CD4-positive, alpha-beta T cell treated with Interleukin-17A for 1 hour (primary cell): ENCODE measurements at regions not wholly inside any gene's neighbourhood (a gene's known extent, or its start where the extent isn't known, plus 50 kb on each side); places are given as distances from the start of the nearest gene placed in this dataset.
"Not testable (repeated sequence)": the region's sequence is repeated elsewhere in the genome, so short reads cannot be mapped to it uniquely, and the experiment has no call there.

Source experiments
- DNase-seq: peaks from one replicate; pipeline ENCODE4 v3.0.0-alpha.2; 2020

DNA sequence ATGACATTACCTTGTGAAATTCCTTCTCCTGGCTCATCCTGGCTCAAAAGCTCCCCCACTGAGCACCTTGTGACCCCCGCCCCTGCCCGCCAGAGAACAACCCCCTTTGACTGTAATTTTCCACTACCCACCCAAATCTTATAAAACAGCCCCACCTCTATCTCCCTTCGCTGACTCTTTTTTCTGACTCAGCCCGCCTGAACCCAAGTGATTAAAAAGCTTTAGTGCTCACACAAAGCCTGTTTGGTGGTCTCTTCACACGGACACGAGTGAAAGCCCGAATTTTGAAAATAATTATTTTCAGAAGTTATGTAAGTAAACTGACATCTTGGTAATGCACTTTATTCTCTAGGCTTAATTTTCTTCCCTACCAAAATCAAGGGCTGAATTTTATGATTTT is 1305.9 kb upstream of the NRXN1 start:
- not testable (repeated sequence) for DNase-seq

DNA sequence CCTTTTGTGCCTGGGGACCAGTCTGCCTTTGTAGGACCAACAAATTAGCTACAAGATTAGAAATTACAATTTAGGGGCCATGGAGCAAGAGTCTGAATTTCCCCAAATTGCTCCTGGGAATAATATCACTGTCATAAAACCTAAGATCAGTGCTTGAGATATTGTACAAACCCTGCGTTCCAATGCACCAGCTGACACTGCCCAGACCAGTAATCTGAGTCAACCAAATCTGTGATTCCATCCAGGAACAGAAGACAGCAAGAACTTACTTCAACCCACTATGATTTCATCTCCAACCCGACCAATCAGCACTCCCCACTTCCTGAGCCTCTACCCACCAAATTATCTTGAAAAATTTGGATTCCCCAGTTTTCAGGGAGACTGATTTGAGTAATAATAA is 1305.0 kb upstream of the NRXN1 start:
- no peak for DNase-seq

DNA sequence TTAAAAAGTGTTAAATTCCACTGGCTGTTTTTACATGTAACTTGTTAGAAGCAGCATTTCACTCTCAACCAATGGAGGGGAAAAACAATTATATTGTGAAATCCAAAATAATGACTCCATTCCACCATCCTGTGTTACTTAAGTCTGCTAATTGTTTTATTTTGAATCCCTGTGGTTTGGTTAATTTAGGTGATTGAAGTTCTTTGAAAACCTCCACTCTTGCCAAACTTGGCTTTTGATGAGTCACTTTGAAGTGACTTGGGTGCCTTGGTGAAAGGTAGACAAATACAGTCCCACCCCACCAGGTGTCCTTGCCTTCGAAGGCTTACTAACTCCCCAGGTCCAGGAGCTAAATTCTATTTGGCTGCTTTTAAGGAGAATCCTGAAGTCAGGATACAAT is 1303.8 kb upstream of the NRXN1 start:
- no peak for DNase-seq

DNA sequence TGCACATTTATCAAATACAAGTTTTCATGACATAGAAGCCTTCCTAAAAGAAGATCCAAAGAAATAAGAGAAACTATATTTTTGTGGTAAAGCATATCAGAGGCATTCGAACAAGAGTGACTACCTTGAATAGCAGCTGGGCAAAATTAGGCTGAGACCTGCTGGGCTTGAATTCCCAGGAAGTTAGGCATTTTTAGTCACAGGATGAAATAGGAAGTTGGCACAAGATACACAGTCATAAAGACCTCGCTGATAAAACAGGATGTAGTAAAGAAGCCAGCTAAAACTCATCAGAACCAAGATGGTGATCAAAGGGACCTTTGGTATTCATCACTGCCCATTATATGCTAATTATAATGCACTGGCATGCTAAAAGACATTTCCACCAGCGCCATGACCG is 1302.3 kb upstream of the NRXN1 start:
- DNase-seq: no peak

DNA sequence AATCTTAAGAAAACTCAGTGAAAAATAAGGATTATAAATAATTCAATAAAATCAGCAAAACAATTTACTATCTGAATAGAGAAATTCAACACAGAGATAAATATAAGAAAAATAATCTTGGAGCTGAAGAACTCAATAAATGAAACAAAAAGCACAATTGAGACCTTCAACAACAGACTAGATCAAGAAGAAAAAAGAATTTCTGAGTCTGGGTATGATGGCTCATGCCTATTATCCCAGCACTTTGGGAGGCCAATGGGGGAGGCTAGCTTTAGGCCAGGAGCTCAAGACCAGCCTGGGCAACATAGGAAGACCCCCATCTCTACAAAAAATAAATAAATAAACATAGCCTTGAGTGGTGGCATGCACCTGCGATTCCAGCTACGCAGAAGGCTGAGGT is 1295.7 kb upstream of the NRXN1 start:
- no peak for DNase-seq

DNA sequence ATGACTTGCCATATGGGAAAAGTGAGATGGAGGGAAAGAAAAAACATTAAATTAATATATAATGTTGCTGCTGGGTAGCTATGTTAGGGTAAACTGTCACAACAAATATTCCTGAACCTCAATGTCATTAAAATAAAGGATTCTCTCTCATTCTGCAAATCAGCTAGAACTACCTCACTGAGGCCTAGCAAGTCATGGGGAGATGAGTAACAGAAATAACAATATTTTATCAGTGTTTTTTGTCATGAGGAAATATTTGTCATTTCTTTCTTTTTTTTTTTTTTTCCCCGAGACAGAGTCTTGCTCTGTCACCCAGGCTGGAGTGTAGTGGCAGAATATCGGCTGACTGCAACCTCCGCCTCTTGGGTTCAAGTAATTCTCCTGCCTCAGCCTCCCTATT is 1282.3 kb upstream of the NRXN1 start:
- DNase-seq: no peak

DNA sequence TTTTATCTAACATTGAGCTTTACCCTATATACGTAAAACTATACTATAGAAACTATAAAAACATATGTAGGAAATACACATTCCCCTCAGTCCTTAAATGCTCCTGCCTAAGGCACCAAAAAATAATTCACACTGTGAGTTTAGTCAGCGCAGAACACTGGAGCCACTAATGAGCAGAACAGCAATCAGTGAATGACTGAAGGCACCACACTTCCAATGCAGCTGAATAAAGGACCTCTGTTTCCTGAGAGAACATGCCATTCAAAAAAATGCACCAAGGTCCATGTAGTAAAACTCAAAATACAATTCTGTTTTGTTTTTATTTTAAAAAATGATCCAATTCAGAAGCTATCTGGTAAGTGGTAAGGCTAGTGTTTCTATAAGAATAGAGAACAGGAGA is 1280.6 kb upstream of the NRXN1 start:
- no peak for DNase-seq

DNA sequence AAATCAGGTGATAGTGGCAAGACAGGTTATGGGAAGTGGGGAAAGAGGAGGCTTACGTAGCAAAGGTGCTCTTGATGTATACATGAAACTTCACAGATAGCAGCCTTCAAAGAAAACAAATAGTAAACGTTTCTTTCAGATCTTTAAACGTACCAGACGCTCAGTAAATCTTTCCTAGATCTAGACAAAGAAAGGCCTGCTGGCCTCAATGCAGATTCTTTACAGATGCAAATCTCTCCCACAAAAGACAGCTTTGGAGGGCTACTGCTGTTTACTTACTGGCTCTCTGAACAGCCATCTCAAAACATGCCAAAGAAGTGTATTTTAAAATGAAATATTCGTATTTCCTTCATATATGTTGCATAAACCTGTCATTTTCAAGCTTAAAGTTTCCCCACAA is 1279.9 kb upstream of the NRXN1 start:
- DNase-seq: no peak

DNA sequence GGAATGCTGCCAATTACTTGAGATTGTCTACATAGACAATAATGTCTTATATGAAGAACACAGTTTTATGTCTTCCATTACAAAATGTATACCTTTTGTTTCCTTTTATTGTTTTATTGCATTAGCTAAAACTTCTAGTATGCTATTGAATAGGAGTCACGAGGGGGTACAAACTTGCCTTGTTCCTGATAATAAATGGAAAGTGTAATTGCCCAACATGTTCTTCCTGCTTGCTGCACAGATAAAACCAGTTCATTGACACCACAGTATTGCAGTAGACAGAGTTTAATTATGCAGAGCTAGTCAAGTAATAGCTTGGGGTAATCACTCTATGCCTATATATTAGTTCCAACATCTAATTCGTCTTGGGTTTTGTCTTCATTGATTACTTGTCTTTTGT is 1276.2 kb upstream of the NRXN1 start:
- no peak for DNase-seq

DNA sequence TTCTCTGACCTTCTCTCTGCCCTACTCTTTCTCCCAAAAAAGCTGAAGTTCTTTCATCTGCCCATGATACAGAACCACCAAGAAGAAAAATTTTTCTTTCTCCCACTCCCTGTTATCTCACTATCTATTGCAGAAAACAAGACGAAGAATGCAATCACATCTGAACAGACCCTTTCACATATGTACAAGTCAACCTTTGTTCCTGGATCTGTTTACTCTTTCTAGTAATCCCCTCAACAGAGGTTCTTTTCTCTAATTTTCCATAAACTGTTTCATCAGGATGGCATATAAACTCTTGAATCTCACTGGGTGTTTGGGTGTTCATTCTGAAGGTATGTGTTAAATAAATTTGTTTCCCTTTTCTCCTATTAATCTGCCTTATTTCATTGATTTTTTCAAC is 1262.7 kb upstream of the NRXN1 start:
- DNase-seq: no peak

DNA sequence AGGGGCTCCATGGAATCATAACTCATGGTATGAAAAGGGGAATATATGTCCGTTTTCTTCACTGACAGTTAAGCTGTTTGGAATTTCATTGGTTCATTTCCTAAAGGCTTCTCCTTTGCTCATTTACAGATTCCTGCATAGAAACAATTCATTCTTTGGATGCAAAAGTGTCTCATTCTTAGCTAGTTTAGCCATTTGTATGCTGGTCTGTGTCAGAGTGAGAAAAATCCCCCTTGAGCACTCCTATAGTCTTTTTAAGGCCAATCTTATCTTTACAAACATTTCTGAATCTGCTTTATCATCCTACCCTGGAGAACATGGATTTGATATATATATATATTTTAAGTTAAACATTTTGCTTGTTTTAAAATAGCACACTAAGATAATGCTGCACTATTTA is 1260.9 kb upstream of the NRXN1 start:
- no peak for DNase-seq

DNA sequence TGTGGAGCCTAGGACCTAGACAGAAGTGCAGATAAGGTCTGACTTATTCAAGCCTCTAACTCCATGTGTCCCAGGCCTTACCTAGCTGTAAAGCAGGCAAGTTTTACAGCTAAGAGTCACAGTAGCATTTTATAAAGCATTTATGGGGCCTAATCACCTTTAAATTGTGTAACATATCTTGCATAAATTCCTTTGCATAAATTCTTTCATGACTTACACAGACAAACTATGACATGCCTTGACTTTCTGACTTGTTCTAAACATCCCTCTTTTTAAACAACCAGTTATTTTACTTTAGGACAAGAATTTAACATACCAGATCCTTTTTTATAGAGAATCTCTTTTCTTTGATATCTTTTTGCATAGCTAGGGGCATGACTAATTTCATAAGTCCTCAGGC is 1257.8 kb upstream of the NRXN1 start:
- DNase-seq: no peak

DNA sequence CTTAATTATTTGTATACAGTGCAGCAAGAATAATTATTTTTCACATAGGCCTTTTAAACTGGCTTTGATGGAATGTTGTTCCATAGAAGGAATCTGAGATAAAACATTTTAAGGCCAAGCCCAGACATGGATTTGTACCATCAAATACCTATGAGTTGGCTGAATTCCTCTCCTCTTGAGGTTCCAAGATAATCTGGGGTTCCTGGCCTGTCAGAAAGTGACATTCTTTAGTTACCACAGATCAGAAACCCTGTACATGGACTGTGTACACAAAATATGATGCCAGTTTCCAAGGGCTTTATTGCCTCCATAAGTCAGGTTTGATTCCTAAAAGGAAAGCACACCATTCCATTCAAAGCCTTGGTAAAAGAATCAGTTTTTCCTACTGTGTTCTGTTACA is 1256.7 kb upstream of the NRXN1 start:
- DNase-seq: no peak

DNA sequence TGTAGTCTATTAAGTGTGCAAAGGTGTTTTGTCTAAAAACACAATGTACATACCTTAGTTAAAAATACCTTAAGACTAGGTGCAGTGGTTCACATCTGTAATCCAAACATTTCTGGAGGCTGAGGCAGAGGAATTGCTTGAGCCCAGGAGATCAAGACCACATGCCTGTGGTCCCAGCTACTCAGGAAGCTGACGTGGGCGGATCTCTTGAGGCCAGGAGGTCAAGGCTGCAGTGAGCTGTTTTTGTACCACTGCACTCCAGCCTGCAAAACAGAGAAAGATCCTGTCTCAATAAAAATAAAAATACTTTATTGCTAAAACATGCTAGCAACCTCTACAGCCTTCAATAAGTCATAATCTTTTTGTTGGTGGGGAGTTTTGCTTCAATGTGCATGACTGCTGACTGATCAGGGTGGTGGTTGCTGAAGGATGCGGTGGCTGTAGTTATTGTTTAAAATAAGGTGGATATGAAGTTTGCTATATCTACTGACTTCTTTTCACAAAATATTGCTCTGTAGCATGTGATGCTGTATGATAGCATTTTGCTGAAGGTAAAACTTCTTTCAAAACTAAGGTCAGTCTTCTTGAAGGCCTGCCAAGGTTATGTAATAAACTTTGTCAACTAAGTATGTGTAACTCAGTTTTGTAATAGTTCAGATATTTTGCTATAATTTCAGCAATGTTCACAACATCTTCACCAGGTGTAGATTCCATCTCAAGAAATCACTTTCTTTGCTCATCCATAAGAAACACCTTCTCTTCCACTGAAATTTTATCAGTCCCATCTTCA is 1238.0 kb upstream of the NRXN1 start:
- no peak for DNase-seq

DNA sequence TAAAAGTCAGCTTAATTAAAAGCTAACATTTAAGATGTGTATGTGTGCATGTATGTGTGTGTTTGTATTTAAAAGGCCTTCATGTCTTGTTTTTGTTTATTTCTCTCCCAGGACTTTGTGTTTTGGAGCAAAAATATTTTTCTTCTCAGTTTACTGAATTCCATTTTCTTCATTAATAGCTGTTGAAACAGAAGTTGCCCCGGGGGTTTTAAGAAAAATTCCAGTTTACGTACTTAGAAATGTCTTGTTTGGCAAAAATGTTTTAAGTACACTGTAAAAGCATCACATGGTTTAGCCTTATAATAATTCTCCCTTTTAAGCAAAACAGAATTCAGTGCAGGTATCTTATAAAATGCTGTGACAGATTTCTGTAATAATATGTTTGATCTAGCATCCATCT is 1233.0 kb upstream of the NRXN1 start:
- no peak for DNase-seq

DNA sequence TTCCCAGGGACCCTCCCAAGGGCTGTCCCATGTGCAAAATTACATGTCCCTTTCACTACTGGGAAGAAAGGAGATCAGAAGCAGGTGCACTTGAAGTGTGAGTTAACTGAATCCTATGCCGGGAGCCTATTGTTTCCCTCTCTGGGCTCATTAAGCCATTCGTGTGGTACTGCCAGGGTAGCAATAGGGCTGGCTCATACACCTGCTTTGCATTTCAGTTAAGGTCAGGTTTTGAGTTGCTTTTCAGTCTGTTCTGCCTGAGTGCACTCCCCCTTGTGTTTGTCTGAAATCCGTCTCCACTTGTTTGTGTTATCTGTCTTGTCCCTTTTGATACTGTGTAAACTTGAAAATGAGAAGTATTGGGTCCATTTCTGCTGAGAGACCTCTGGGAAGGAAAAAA is 1232.6 kb upstream of the NRXN1 start:
- DNase-seq: no peak

DNA sequence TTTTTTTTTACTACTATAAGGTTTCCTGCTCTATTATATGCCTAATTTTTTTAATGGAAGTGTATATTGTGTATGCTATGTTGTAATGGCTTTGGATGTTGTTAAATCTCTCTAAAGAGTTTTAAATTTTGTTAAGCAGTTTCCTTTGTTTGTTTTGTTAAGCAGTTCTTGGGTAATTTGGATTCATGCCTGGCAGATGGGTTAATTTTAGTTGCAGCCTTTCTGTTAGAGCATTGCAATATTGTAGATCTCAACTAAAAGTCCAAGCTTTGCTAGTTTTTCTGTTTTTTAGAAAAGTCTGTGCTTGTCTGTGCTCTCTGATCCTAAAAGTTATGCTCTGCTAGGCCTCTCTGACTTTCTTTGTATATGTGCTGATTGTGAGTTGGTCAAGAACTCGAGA is 1229.0 kb upstream of the NRXN1 start:
- DNase-seq: no peak

DNA sequence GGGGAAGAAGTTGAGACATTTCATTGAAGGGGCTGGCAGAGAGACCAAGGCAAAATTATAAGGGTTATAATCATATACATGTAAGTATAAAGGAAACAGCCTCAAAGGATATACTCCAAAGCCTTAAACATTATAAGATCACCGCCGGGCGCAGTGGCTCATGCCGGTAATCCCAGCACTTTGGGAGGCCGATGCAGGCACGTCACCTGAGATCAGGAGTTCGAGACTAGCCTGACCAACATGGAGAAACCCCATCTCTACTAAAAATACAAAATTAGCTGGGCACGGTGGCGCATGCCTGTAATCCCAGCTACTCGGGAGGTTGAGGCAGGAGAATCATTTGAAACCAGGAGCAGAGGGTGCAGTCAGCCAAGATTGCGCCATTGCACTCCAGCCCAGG is 1227.0 kb upstream of the NRXN1 start:
- not testable (repeated sequence) for DNase-seq

DNA sequence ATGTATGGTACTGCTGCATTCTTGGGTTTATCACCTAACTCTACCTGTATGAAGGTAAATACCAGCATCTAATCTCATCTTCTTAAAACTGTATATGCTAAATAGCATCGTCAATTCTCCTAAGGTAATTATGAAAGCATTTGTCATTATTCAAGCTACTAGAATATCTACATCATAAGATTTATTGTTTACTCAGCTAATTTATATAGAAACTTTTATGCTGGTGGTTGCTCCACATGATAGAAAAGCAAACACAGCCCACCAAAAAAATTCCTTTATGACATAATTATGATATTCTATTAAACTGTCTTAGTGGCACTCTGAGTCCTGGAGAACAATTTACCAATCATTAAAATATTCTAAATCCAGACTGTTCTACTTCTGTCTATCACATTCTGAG is 1226.1 kb upstream of the NRXN1 start:
- no peak for DNase-seq

DNA sequence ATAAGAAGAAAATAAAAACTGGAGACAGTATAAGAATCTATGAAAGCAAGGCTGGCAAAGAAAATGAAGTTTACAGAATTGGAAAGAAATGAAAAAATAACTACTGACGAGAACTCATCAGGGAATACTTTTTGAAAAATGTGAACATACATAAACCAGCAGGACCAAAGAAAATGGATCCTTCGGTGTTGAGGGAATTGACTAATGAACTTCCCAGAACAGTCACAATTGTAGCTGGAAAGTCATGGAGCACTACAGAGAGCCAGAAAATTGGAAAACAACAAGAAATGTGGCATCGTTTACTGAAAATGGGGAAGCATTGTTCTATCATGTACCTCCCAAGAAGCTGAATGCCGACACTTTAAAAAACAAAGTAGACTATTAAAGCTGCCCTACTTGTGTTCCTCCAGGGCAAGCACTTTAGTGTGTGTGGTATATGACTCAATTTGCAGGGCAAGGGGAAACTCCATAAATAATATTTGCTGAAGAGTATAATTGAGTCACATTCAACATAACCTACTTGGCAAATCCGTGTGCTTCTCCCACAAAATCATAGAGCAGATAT is 1221.6 kb upstream of the NRXN1 start:
- no peak for DNase-seq

DNA sequence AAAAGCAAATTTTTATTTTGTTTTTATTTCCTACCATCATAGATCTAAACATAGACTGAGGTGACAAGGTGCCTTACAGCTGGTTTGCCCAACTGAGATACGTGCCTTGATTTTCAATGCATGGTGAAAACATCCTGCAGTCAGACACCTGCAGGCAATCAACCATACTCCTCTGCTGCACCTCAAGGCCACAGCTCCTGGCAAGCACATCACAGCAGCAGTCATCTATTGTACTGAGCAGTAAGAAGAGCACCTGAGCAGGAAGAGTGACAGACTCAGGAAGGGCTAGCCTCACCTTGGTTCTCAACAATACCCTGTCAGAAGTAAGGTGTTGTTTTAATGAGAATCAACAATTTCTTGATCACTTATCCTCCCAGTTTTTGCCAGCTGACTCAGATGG is 1206.8 kb upstream of the NRXN1 start:
- DNase-seq: no peak

DNA sequence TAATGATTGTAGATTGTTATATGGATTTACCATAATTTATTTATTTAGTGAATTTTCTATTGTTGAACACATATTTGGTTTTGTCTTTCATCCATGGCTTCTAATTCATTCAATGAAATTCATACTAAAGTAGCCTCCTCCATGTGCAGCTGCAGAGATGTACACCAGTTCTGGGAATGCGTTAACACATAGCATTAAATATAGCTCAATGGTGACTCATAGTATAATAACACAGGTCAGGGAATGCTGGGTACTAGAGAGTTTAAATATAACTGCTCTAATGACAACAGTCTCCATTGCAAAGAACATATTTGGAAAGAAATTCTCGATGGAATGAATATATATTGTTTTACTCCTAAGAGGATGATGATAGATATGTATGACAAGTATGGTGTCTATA is 1190.2 kb upstream of the NRXN1 start:
- no peak for DNase-seq

DNA sequence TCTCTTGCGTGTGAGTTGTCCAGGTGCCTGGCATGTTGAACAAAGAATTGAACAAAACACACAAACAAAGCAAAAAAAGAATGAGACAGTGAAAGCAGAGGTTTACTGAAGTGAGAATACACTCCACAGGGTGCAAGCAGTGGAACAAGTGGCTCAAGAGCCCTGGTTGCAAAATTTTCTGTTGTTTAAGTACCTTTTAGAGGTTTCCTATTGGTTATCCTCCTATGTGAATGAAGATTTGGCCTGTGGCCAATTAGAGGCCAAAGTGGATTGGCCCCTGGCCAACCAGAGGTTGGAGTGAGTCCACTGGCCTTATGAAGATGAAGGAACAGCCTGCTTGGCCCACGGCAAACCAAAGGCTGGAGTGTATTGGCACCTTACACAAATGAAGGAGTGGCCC is 1188.5 kb upstream of the NRXN1 start:
- no peak for DNase-seq

DNA sequence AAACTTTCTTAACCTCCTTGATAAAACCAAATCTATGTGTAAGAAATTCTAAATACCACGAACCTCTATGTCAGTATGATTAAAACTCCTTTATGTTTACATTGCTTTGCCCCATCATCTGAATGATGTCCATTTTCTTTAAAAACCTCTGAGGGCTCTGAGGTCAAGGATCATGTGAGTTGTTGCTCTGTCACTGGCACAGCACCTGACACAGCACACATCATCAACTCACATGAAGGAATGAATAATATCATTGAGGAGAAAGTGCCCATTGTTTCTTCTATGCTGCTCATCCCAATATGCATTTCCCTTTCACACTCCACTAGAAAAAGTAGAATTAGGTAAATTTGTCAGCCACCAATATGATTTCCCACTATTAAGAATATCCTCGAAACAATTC is 1178.7 kb upstream of the NRXN1 start:
- DNase-seq: no peak

DNA sequence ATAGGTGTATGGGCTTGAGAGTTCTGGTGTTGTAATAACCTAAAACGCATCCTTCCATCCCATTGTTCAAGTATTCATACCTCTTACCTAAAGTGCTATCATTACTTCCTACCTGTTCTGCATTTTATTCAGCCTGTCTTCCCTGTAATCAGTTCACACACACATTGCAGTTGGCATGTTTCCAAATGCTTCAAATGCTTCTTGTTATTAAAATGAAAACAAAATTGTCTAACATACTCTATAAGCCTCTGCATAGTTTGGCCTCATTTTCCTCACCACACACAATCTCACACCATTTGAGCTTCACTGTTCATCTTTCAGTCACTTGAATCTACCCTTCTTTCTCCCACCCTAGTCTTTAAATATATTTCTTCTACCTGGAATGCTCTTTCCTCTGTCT is 1178.2 kb upstream of the NRXN1 start:
- no peak for DNase-seq
